ENCODE measurements at regions not wholly inside any gene's neighbourhood (a gene's known extent, or its start where the extent isn't known, plus 50 kb on each side); places are given as distances from the start of the nearest gene placed in this dataset.

GRCh38 chr16:51821527-51821926 lies 670.5 kb upstream of the SALL1 start:
- TF ChIP-seq ZNF565 (CRISPR knock-in tag; conservative IDR thresholded peaks at IDR 0.05; ENCODE audit: low read depth) (no peak), CSRNP3 (CRISPR knock-in tag; IDR thresholded peaks at IDR 0.05) (no peak), ISL1 (CRISPR knock-in tag; IDR thresholded peaks at IDR 0.05) (no peak), POU6F1 (CRISPR knock-in tag; IDR thresholded peaks at IDR 0.05; ENCODE audit: borderline replicate concordance, low read depth) (no peak), RARB (CRISPR knock-in tag; IDR thresholded peaks at IDR 0.05) (no peak), TSHZ2 (CRISPR knock-in tag; IDR thresholded peaks at IDR 0.05) (no peak), ZNF70 (CRISPR knock-in tag; IDR thresholded peaks at IDR 0.05) (no peak), GLIS3 (CRISPR knock-in tag; IDR thresholded peaks at IDR 0.05) (no peak), ARNTL (CRISPR knock-in tag; IDR thresholded peaks at IDR 0.05; ENCODE audit: borderline replicate concordance, low read depth) (no peak), ZFP30 (CRISPR knock-in tag; IDR thresholded peaks at IDR 0.05) (no peak), PPARA (CRISPR knock-in tag; IDR thresholded peaks at IDR 0.05; ENCODE audit: borderline replicate concordance) (no peak), BACH2 (CRISPR knock-in tag; IDR thresholded peaks at IDR 0.05; ENCODE audit: borderline replicate concordance) (no peak), TOX (CRISPR knock-in tag; IDR thresholded peaks at IDR 0.05; ENCODE audit: borderline replicate concordance) (no peak), CSDC2 (CRISPR knock-in tag; IDR thresholded peaks at IDR 0.05) (no peak), ZNF8 (CRISPR knock-in tag; IDR thresholded peaks at IDR 0.05) (no peak), TCF4 (CRISPR knock-in tag; IDR thresholded peaks at IDR 0.05; ENCODE audit: borderline replicate concordance) (no peak), SNAI2 (CRISPR knock-in tag; IDR thresholded peaks at IDR 0.05) (no peak), ZC3H10 (CRISPR knock-in tag; IDR thresholded peaks at IDR 0.05) (no peak)
- no peak for ATAC-seq

- TF ChIP-seq ZFP3 (CRISPR knock-in tag; IDR thresholded peaks at IDR 0.05): no peak
- no peak for TF ChIP-seq OSR1 (CRISPR knock-in tag; IDR thresholded peaks at IDR 0.05)
- no peak for TF ChIP-seq ISL1 (CRISPR knock-in tag; IDR thresholded peaks at IDR 0.05)
- TF ChIP-seq ESRRG (CRISPR knock-in tag; IDR thresholded peaks at IDR 0.05): no peak
- no peak for TF ChIP-seq CSDC2 (CRISPR knock-in tag; IDR thresholded peaks at IDR 0.05)
- TF ChIP-seq TCF4 (CRISPR knock-in tag; IDR thresholded peaks at IDR 0.05; ENCODE audit: borderline replicate concordance): no peak
- no peak for TF ChIP-seq POU6F1 (CRISPR knock-in tag; IDR thresholded peaks at IDR 0.05; ENCODE audit: borderline replicate concordance, low read depth)
- TF ChIP-seq PPARA (CRISPR knock-in tag; IDR thresholded peaks at IDR 0.05; ENCODE audit: borderline replicate concordance): no peak
- TF ChIP-seq BACH2 (CRISPR knock-in tag; IDR thresholded peaks at IDR 0.05; ENCODE audit: borderline replicate concordance): no peak
- TF ChIP-seq ZC3H10 (CRISPR knock-in tag; IDR thresholded peaks at IDR 0.05): no peak
- TF ChIP-seq ARNTL (CRISPR knock-in tag; IDR thresholded peaks at IDR 0.05; ENCODE audit: borderline replicate concordance, low read depth): no peak
- TF ChIP-seq ZNF8 (CRISPR knock-in tag; IDR thresholded peaks at IDR 0.05): no peak
- no peak for TF ChIP-seq PATZ1 (CRISPR knock-in tag; IDR thresholded peaks at IDR 0.05; ENCODE audit: borderline replicate concordance)
Measured at GRCh38 chr16:51820176-51820575, 669.1 kb upstream of the SALL1 start.

More at GRCh38 chr16:51820176-51820575, 669.1 kb upstream of the SALL1 start:
- ATAC-seq: no peak
